ENCODE measurements at regions not wholly inside any gene's neighbourhood (a gene's known extent, or its start where the extent isn't known, plus 50 kb on each side); places are given as distances from the start of the nearest gene placed in this dataset.

GRCh38 chr7:25279705-25280104 is 51.4 kb upstream of the NPVF start:
- DNase-seq = no peak

- no peak for DNase-seq
Observed at GRCh38 chr7:25280181-25280580, 51.9 kb upstream of the NPVF start.

- no peak for DNase-seq
Observed at GRCh38 chr7:25282194-25282593, 53.9 kb upstream of the NPVF start.

- DNase-seq = no peak
Observed at GRCh38 chr7:25286756-25287155, 58.5 kb upstream of the NPVF start.

- no peak for DNase-seq
Observed at GRCh38 chr7:25287291-25287690, 59.0 kb upstream of the NPVF start.

GRCh38 chr7:25288556-25289307 is 60.4 kb upstream of the NPVF start:
- DNase-seq = no peak

- no peak for DNase-seq
Observed at GRCh38 chr7:25289518-25289917, 61.2 kb upstream of the NPVF start.

GRCh38 chr7:25294624-25295023 is 66.3 kb upstream of the NPVF start:
- no peak for DNase-seq

- no peak for DNase-seq
Observed at GRCh38 chr7:25295387-25295786, 67.1 kb upstream of the NPVF start.

GRCh38 chr7:25296086-25296485 is 67.8 kb upstream of the NPVF start:
- no peak for DNase-seq

- no peak for DNase-seq
Observed at GRCh38 chr7:25297278-25297677, 69.0 kb upstream of the NPVF start.

- DNase-seq = no peak
Observed at GRCh38 chr7:25303281-25304181, 75.2 kb upstream of the NPVF start.

GRCh38 chr7:25304691-25305090 is 76.4 kb upstream of the NPVF start:
- no peak for DNase-seq

- no peak for DNase-seq
Observed at GRCh38 chr7:25305831-25306230, 77.5 kb upstream of the NPVF start.

- no peak for DNase-seq
Observed at GRCh38 chr7:25307624-25308023, 79.3 kb upstream of the NPVF start.

GRCh38 chr7:25308246-25308645 is 80.0 kb upstream of the NPVF start:
- DNase-seq = no peak

- DNase-seq = no peak
Observed at GRCh38 chr7:25308906-25309705, 80.8 kb upstream of the NPVF start.

- DNase-seq = no peak
Observed at GRCh38 chr7:25310896-25311295, 82.6 kb upstream of the NPVF start.

- no peak for DNase-seq
Observed at GRCh38 chr7:25311346-25311745, 83.1 kb upstream of the NPVF start.

GRCh38 chr7:25312968-25313367 is 84.7 kb upstream of the NPVF start:
- no peak for DNase-seq

GRCh38 chr7:25313526-25313925 is 85.2 kb upstream of the NPVF start:
- DNase-seq = no peak

GRCh38 chr7:25314094-25314730 is 85.9 kb upstream of the NPVF start:
- no peak for DNase-seq

- no peak for DNase-seq
Observed at GRCh38 chr7:25314731-25315267, 86.5 kb upstream of the NPVF start.

Measured in NCI-H345 (cell line).